HepG2 (cell line): ENCODE measurements at regions not wholly inside any gene's neighbourhood (a gene's known extent, or its start where the extent isn't known, plus 50 kb on each side); places are given as distances from the start of the nearest gene placed in this dataset.
A peak's percentile ranks its signal among the peaks of the same experiment; 100 is the strongest.

Source experiments
- ATF1 ChIP-seq: IDR thresholded peaks from 2 replicates; pipeline ENCODE4 v1.6.1; 2016; ENCODE audit warnings: mild to moderate bottlenecking, control low read depth
- HNRNPL ChIP-seq: fragments of 200-400 bp; formaldehyde crosslinking; IDR thresholded peaks from 2 replicates; pipeline ENCODE4 v1.6.1; 2017; ENCODE audit warnings: mild to moderate bottlenecking, low read depth, low read length
- HOXA3 ChIP-seq: sonication (generic); formaldehyde crosslinking; IDR thresholded peaks from 2 replicates; pipeline ENCODE4 v1.5.0; 2020; ENCODE audit warnings: missing genetic modification reagents
- MEIS1 ChIP-seq: sonication (generic); formaldehyde crosslinking; IDR thresholded peaks from 2 replicates; pipeline ENCODE4 v1.9.0; 2021; ENCODE audit warnings: mild to moderate bottlenecking, missing genetic modification reagents, moderate library complexity, borderline replicate concordance
- RAD51 ChIP-seq: fragments of 450-650 bp; IDR thresholded peaks from 2 replicates; pipeline ENCODE4 v1.6.1; 2016; ENCODE audit warnings: borderline replicate concordance
- STAG1 ChIP-seq: sonication (generic); formaldehyde crosslinking; IDR thresholded peaks from 2 replicates; pipeline ENCODE4 v1.4.0; 2020; ENCODE audit warnings: missing genetic modification reagents
- SYNCRIP ChIP-seq: fragments of 200-400 bp; formaldehyde crosslinking; IDR thresholded peaks from 2 replicates; pipeline ENCODE4 v1.6.1; 2018; ENCODE audit warnings: mild to moderate bottlenecking, low read depth, low read length; ENCODE audit not compliant: insufficient read depth
- TCF7 ChIP-seq: sonication (generic); IDR thresholded peaks from 2 replicates; pipeline ENCODE4 v1.6.1; 2016; ENCODE audit warnings: antibody characterized with exemption, low read depth
- ZNF143 ChIP-seq: sonication (generic); formaldehyde crosslinking; IDR thresholded peaks from 2 replicates; pipeline ENCODE4 v1.4.0; 2020; ENCODE audit warnings: missing genetic modification reagents
- ZNF282 ChIP-seq: fragments of 450-650 bp; IDR thresholded peaks from 2 replicates; pipeline ENCODE4 v1.6.1; 2018; ENCODE audit not compliant: partially characterized antibody
- ZNF383 ChIP-seq: sonication (generic); formaldehyde crosslinking; IDR thresholded peaks from 2 replicates; pipeline ENCODE4 v1.4.0; 2020; ENCODE audit warnings: missing genetic modification reagents, mild to moderate bottlenecking, borderline replicate concordance
- ZNF781 ChIP-seq: sonication (generic); formaldehyde crosslinking; IDR thresholded peaks from 2 replicates; pipeline ENCODE4 v1.5.1; 2020; ENCODE audit warnings: borderline replicate concordance, mild to moderate bottlenecking, missing genetic modification reagents; ENCODE audit errors: not compliant biosample characterization
- ZSCAN31 ChIP-seq: sonication (generic); formaldehyde crosslinking; IDR thresholded peaks from 2 replicates; pipeline ENCODE4 v1.5.0; 2020; ENCODE audit warnings: low read depth, mild to moderate bottlenecking, missing genetic modification reagents
- TF ChIP-seq, protein P1 (sequence below): sonication (generic); formaldehyde crosslinking; IDR thresholded peaks from 2 replicates; pipeline ENCODE4 v1.4.0; 2020; ENCODE audit warnings: missing genetic modification reagents
- TF ChIP-seq, protein P2 (sequence below): IDR thresholded peaks from 2 replicates; pipeline ENCODE4 v1.6.1; 2016; ENCODE audit warnings: mild to moderate bottlenecking
- TF ChIP-seq, protein P3 (sequence below): sonication (generic); formaldehyde crosslinking; conservative IDR thresholded peaks from 2 replicates; pipeline ENCODE4 v1.4.0; 2020; ENCODE audit warnings: missing genetic modification reagents
- TF ChIP-seq, protein P4 (sequence below): sonication (generic); formaldehyde crosslinking; IDR thresholded peaks from 2 replicates; pipeline ENCODE4 v1.8.0; 2022; ENCODE audit warnings: mild to moderate bottlenecking, missing genetic modification reagents, moderate library complexity
- TF ChIP-seq, protein P5 (sequence below): sonication (generic); formaldehyde crosslinking; IDR thresholded peaks from 2 replicates; pipeline ENCODE4 v1.4.0; 2020; ENCODE audit warnings: missing genetic modification reagents

DNA sequence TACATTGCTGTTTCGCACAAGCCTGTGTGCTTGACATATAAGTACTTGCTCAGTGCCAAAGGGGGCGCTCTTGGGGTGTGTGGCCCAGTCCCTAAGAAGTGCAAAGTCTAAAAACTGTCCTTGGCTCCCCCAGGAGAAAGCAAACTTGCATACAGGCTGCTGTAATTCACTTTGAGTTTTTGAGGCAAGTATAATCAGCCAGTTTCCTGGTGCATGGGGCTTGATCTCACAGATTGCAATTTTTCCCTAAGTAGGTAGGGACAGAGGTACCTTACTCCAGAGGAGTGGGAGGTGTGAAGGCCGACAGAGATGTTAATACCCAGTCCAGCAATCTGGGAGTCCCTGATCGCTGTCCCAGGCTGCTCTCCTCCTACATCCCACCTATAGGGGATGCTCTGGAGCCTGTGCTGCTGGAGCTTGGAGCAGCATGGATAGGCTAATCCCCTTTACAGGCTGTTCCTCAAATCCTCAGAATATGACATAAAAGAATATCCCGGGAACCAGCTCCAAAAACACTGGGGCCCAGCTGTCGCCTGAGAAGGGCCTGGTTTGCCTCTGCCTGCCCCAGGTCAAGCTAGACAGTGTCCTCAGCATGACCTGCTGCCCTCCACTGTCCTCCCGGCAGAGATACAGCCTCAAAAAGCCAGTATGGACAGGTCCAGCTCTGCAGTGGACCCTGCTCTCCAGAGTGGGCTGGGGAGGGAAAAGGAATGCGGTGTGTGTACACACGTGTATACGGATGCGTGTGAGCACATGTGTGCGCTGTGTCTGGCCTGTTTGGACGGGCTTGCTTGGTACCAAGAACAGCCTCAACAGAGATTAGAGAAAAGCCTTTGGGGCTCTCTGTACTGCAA is 136.5 kb upstream of the HAAO start (continued):
- TF ChIP-seq ZNF143 (CRISPR knock-in tag) = peak; percentile 21; the same call in 1 of the 2 replicates
- no peak for TF ChIP-seq ZNF282
- TF ChIP-seq TCF7 = no peak
- TF ChIP-seq, protein P1, sequence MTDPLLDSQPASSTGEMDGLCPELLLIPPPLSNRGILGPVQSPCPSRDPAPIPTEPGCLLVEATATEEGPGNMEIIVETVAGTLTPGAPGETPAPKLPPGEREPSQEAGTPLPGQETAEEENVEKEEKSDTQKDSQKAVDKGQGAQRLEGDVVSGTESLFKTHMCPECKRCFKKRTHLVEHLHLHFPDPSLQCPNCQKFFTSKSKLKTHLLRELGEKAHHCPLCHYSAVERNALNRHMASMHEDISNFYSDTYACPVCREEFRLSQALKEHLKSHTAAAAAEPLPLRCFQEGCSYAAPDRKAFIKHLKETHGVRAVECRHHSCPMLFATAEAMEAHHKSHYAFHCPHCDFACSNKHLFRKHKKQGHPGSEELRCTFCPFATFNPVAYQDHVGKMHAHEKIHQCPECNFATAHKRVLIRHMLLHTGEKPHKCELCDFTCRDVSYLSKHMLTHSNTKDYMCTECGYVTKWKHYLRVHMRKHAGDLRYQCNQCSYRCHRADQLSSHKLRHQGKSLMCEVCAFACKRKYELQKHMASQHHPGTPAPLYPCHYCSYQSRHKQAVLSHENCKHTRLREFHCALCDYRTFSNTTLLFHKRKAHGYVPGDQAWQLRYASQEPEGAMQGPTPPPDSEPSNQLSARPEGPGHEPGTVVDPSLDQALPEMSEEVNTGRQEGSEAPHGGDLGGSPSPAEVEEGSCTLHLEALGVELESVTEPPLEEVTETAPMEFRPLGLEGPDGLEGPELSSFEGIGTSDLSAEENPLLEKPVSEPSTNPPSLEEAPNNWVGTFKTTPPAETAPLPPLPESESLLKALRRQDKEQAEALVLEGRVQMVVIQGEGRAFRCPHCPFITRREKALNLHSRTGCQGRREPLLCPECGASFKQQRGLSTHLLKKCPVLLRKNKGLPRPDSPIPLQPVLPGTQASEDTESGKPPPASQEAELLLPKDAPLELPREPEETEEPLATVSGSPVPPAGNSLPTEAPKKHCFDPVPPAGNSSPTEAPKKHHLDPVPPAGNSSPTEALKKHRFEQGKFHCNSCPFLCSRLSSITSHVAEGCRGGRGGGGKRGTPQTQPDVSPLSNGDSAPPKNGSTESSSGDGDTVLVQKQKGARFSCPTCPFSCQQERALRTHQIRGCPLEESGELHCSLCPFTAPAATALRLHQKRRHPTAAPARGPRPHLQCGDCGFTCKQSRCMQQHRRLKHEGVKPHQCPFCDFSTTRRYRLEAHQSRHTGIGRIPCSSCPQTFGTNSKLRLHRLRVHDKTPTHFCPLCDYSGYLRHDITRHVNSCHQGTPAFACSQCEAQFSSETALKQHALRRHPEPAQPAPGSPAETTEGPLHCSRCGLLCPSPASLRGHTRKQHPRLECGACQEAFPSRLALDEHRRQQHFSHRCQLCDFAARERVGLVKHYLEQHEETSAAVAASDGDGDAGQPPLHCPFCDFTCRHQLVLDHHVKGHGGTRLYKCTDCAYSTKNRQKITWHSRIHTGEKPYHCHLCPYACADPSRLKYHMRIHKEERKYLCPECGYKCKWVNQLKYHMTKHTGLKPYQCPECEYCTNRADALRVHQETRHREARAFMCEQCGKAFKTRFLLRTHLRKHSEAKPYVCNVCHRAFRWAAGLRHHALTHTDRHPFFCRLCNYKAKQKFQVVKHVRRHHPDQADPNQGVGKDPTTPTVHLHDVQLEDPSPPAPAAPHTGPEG = peak; percentile 70; the same call in 1 of the 2 replicates
- TF ChIP-seq, protein P2, sequence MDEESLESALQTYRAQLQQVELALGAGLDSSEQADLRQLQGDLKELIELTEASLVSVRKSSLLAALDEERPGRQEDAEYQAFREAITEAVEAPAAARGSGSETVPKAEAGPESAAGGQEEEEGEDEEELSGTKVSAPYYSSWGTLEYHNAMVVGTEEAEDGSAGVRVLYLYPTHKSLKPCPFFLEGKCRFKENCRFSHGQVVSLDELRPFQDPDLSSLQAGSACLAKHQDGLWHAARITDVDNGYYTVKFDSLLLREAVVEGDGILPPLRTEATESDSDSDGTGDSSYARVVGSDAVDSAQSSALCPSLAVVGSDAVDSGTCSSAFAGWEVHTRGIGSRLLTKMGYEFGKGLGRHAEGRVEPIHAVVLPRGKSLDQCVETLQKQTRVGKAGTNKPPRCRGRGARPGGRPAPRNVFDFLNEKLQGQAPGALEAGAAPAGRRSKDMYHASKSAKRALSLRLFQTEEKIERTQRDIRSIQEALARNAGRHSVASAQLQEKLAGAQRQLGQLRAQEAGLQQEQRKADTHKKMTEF (CRISPR knock-in tag) = peak; percentile 55
- TF ChIP-seq HNRNPL = no peak
- no peak for TF ChIP-seq SYNCRIP
- peak; percentile 54 for TF ChIP-seq STAG1 (CRISPR knock-in tag)
- TF ChIP-seq, protein P3, sequence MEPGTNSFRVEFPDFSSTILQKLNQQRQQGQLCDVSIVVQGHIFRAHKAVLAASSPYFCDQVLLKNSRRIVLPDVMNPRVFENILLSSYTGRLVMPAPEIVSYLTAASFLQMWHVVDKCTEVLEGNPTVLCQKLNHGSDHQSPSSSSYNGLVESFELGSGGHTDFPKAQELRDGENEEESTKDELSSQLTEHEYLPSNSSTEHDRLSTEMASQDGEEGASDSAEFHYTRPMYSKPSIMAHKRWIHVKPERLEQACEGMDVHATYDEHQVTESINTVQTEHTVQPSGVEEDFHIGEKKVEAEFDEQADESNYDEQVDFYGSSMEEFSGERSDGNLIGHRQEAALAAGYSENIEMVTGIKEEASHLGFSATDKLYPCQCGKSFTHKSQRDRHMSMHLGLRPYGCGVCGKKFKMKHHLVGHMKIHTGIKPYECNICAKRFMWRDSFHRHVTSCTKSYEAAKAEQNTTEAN = peak; percentile 99
- TF ChIP-seq ATF1 (CRISPR knock-in tag) = no peak
- TF ChIP-seq HOXA3 (CRISPR knock-in tag) = peak; percentile 84
- TF ChIP-seq ZNF383 (CRISPR knock-in tag) = no peak; the same call in 1 of the 2 replicates
- peak; percentile 58 for TF ChIP-seq MEIS1 (CRISPR knock-in tag)
- no peak for TF ChIP-seq RAD51
- peak; percentile 28 for TF ChIP-seq ZNF781 (CRISPR knock-in tag)
- TF ChIP-seq, protein P4, sequence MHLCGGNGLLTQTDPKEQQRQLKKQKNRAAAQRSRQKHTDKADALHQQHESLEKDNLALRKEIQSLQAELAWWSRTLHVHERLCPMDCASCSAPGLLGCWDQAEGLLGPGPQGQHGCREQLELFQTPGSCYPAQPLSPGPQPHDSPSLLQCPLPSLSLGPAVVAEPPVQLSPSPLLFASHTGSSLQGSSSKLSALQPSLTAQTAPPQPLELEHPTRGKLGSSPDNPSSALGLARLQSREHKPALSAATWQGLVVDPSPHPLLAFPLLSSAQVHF (CRISPR knock-in tag) = no peak
- TF ChIP-seq, protein P5, sequence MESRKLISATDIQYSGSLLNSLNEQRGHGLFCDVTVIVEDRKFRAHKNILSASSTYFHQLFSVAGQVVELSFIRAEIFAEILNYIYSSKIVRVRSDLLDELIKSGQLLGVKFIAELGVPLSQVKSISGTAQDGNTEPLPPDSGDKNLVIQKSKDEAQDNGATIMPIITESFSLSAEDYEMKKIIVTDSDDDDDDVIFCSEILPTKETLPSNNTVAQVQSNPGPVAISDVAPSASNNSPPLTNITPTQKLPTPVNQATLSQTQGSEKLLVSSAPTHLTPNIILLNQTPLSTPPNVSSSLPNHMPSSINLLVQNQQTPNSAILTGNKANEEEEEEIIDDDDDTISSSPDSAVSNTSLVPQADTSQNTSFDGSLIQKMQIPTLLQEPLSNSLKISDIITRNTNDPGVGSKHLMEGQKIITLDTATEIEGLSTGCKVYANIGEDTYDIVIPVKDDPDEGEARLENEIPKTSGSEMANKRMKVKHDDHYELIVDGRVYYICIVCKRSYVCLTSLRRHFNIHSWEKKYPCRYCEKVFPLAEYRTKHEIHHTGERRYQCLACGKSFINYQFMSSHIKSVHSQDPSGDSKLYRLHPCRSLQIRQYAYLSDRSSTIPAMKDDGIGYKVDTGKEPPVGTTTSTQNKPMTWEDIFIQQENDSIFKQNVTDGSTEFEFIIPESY (CRISPR knock-in tag) = 0 out of 2 replicates have a peak, but pooled peaks have one; percentile 9
- TF ChIP-seq ZSCAN31 = peak; percentile 14; the same call in 1 of the 2 replicates
